Neural cell (in vitro differentiated cells): ENCODE measurements at regions not wholly inside any gene's neighbourhood (a gene's known extent, or its start where the extent isn't known, plus 50 kb on each side); places are given as distances from the start of the nearest gene placed in this dataset.
"Not testable (repeated sequence)": the region's sequence is repeated elsewhere in the genome, so short reads cannot be mapped to it uniquely, and the experiment has no call there.

Experiments used
- H2AFZ ChIP-seq: fragments of 200-600, 300-800 bp; sonication (generic), shearing (Covaris generic); 2 replicates; pipeline ENCODE4 v1.6.0; 2014; ENCODE audit warnings: low read depth, mild to moderate bottlenecking, antibody characterized with exemption, low read length, moderate library complexity
- H3F3A ChIP-seq: fragments of 200-600 bp; shearing (Covaris generic); 2 replicates; pipeline ENCODE4 v1.6.1; 2016; ENCODE audit warnings: mild to moderate bottlenecking, moderate library complexity, mixed read lengths, antibody characterized with exemption, low read length; ENCODE audit not compliant: insufficient read depth, poor library complexity, severe bottlenecking
- H3K27ac ChIP-seq: fragments of 200-600, 300-800 bp; sonication (generic), shearing (Covaris generic); 2 replicates; pipeline ENCODE4 v1.5.1; 2014; ENCODE audit warnings: mild to moderate bottlenecking, low read length, moderate library complexity
- H3K27me3 ChIP-seq: fragments of 300-800, 200-600 bp; sonication (generic), shearing (Covaris generic); 2 replicates; pipeline ENCODE4 v1.6.0; 2014; ENCODE audit warnings: mild to moderate bottlenecking, low read depth, low read length, moderate library complexity; ENCODE audit not compliant: insufficient read depth
- H3K36me3 ChIP-seq: fragments of 300-800, 200-600 bp; sonication (generic), shearing (Covaris generic); 2 replicates; pipeline ENCODE4 v1.5.1; 2014; ENCODE audit warnings: mild to moderate bottlenecking, antibody characterized with exemption, low read length, moderate library complexity; ENCODE audit not compliant: insufficient read depth
- H3K4me2 ChIP-seq: fragments of 300-800, 200-600 bp; sonication (generic), shearing (Covaris generic); 2 replicates; pipeline ENCODE4 v1.6.0; 2014; ENCODE audit warnings: mild to moderate bottlenecking, low read length
- H3K4me3 ChIP-seq: fragments of 300-800, 200-600 bp; sonication (generic), shearing (Covaris generic); 2 replicates; pipeline ENCODE4 v1.5.1; 2014; ENCODE audit warnings: mild to moderate bottlenecking, low read length, moderate library complexity
- H3K79me2 ChIP-seq: fragments of 200-600 bp; shearing (Covaris generic); replicated peaks from 2 replicates; pipeline ENCODE4 v1.6.0; 2014; ENCODE audit warnings: mild to moderate bottlenecking, low read length, moderate library complexity; ENCODE audit not compliant: insufficient read depth
- H3K9ac ChIP-seq: fragments of 300-800, 200-600 bp; sonication (generic), shearing (Covaris generic); 2 replicates; pipeline ENCODE4 v1.6.1; 2016; ENCODE audit warnings: mild to moderate bottlenecking, low read length, mixed read lengths
- H3K9me2 ChIP-seq: fragments of 200-600 bp; shearing (Covaris generic); 2 replicates; pipeline ENCODE4 v1.6.1; 2016; ENCODE audit warnings: mild to moderate bottlenecking, low read length, mixed read lengths; ENCODE audit not compliant: insufficient read depth
- H3K9me3 ChIP-seq: fragments of 200-600, 300-800 bp; sonication (generic), shearing (Covaris generic); 2 replicates; pipeline ENCODE4 v1.6.1; 2016; ENCODE audit warnings: mild to moderate bottlenecking, mixed run types, low read length, moderate library complexity, mixed read lengths
- H4K20me1 ChIP-seq: fragments of 200-600 bp; shearing (Covaris generic); 2 replicates; pipeline ENCODE4 v1.6.1; 2016; ENCODE audit warnings: mild to moderate bottlenecking, mixed run types; ENCODE audit not compliant: insufficient read depth
- EP300 ChIP-seq: fragments of 450-650 bp; conservative IDR thresholded peaks from 2 replicates; pipeline ENCODE4 v1.6.1; 2014; ENCODE audit warnings: antibody characterized with exemption, mild to moderate bottlenecking, moderate library complexity; ENCODE audit not compliant: poor library complexity, severe bottlenecking
- EZH2 ChIP-seq: fragments of 200-600, 300-800 bp; shearing (Covaris generic), sonication (generic); IDR thresholded peaks from 2 replicates; pipeline ENCODE4 v1.6.1; 2014; ENCODE audit warnings: antibody characterized with exemption, low read length, borderline replicate concordance, mild to moderate bottlenecking; ENCODE audit not compliant: insufficient read depth, poor library complexity, severe bottlenecking
- MXI1 ChIP-seq: fragments of 450-650 bp; conservative IDR thresholded peaks from 2 replicates; pipeline ENCODE4 v1.6.1; 2014; ENCODE audit warnings: antibody characterized with exemption, mild to moderate bottlenecking; ENCODE audit not compliant: poor library complexity, severe bottlenecking
- POLR2AphosphoS5 ChIP-seq: IDR thresholded peaks from 2 replicates; pipeline ENCODE4 v1.6.1; 2012
- RAD21 ChIP-seq: fragments of 450-650 bp; conservative IDR thresholded peaks from 2 replicates; pipeline ENCODE4 v1.6.1; 2014; ENCODE audit warnings: antibody characterized with exemption, mild to moderate bottlenecking, moderate library complexity
- SMC3 ChIP-seq: fragments of 450-650 bp; conservative IDR thresholded peaks from 2 replicates; pipeline ENCODE4 v1.6.1; 2014; ENCODE audit warnings: antibody characterized with exemption, mild to moderate bottlenecking, moderate library complexity; ENCODE audit not compliant: poor library complexity
- TAF1 ChIP-seq: IDR thresholded peaks from 2 replicates; pipeline ENCODE4 v1.6.1; 2012; ENCODE audit warnings: low read depth
- TF ChIP-seq, protein P1 (sequence below): fragments of 450-650 bp; IDR thresholded peaks from 2 replicates; pipeline ENCODE4 v1.5.1; 2014; ENCODE audit warnings: antibody characterized with exemption, mild to moderate bottlenecking, moderate library complexity; ENCODE audit not compliant: poor library complexity, severe bottlenecking
- TF ChIP-seq, protein P2 (sequence below): IDR thresholded peaks from 2 replicates; pipeline ENCODE4 v1.6.1; 2012; ENCODE audit warnings: borderline replicate concordance

DNA sequence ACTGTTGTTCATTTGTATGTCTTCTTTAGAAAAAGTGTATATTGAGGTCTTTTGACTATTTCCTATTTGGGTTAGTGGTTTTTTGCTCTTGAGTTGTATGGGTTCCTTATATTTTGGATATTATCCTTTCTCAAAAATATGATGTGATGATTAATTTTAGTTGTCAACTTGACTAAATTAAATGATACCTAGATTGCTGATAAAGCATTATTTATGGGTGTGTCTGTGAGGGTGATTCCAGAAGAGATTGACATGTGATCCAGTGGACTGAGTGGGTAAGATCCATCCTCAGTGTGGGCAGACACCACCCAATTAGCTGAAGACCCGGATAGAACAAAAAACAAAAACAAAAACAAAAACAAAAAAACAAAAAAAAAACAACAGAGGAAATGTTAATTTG is 115.1 kb upstream of the KIF2A start:
- Histone ChIP-seq H3K9me3 (peaks cover 11% of the 10 kb centered on the region), H3K4me2 (no peak overlapping the region), H2AFZ (no peak overlapping the region), H3F3A (no peaks in the 10 kb centered on the region), H3K27ac (no peak overlapping the region), H4K20me1 (no peaks in the 10 kb centered on the region), H3K27me3 (no peaks in the 10 kb centered on the region), H3K79me2 (no peaks in the 10 kb centered on the region), H3K9me2 (no peaks in the 10 kb centered on the region), H3K36me3 (no peaks in the 10 kb centered on the region), H3K4me3 (no peak overlapping the region), H3K9ac (no peak overlapping the region)
- TF ChIP-seq POLR2AphosphoS5 (no peak), RAD21 (no peak), TAF1 (no peak), MXI1 (no peak), SMC3 (no peak), EP300 (no peak), EZH2 (no peak)
- TF ChIP-seq, protein P1, sequence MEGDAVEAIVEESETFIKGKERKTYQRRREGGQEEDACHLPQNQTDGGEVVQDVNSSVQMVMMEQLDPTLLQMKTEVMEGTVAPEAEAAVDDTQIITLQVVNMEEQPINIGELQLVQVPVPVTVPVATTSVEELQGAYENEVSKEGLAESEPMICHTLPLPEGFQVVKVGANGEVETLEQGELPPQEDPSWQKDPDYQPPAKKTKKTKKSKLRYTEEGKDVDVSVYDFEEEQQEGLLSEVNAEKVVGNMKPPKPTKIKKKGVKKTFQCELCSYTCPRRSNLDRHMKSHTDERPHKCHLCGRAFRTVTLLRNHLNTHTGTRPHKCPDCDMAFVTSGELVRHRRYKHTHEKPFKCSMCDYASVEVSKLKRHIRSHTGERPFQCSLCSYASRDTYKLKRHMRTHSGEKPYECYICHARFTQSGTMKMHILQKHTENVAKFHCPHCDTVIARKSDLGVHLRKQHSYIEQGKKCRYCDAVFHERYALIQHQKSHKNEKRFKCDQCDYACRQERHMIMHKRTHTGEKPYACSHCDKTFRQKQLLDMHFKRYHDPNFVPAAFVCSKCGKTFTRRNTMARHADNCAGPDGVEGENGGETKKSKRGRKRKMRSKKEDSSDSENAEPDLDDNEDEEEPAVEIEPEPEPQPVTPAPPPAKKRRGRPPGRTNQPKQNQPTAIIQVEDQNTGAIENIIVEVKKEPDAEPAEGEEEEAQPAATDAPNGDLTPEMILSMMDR: no peak
- TF ChIP-seq, protein P2, sequence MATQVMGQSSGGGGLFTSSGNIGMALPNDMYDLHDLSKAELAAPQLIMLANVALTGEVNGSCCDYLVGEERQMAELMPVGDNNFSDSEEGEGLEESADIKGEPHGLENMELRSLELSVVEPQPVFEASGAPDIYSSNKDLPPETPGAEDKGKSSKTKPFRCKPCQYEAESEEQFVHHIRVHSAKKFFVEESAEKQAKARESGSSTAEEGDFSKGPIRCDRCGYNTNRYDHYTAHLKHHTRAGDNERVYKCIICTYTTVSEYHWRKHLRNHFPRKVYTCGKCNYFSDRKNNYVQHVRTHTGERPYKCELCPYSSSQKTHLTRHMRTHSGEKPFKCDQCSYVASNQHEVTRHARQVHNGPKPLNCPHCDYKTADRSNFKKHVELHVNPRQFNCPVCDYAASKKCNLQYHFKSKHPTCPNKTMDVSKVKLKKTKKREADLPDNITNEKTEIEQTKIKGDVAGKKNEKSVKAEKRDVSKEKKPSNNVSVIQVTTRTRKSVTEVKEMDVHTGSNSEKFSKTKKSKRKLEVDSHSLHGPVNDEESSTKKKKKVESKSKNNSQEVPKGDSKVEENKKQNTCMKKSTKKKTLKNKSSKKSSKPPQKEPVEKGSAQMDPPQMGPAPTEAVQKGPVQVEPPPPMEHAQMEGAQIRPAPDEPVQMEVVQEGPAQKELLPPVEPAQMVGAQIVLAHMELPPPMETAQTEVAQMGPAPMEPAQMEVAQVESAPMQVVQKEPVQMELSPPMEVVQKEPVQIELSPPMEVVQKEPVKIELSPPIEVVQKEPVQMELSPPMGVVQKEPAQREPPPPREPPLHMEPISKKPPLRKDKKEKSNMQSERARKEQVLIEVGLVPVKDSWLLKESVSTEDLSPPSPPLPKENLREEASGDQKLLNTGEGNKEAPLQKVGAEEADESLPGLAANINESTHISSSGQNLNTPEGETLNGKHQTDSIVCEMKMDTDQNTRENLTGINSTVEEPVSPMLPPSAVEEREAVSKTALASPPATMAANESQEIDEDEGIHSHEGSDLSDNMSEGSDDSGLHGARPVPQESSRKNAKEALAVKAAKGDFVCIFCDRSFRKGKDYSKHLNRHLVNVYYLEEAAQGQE: no peak

- Histone ChIP-seq H3K9me3 (peaks cover 11% of the 10 kb centered on the region), H3K79me2 (no peaks in the 10 kb centered on the region), H4K20me1 (no peaks in the 10 kb centered on the region), H3K4me3 (no peak overlapping the region), H3K4me2 (no peak overlapping the region), H3K9me2 (no peaks in the 10 kb centered on the region), H3F3A (no peaks in the 10 kb centered on the region), H3K36me3 (no peaks in the 10 kb centered on the region), H3K9ac (no peak overlapping the region), H3K27ac (no peak overlapping the region), H2AFZ (no peak overlapping the region), H3K27me3 (no peaks in the 10 kb centered on the region)
- TF ChIP-seq SMC3 (no peak), EP300 (no peak), EZH2 (no peak), TAF1 (no peak), RAD21 (no peak), MXI1 (no peak), POLR2AphosphoS5 (no peak)
- TF ChIP-seq, protein P1: no peak
- TF ChIP-seq, protein P2: no peak
Measured at GRCh38 chr5:62192958-62193357, 113.0 kb upstream of the KIF2A start.

- not testable (repeated sequence) for H3F3A ChIP-seq, H3K79me2 ChIP-seq, H3K9ac ChIP-seq, H3K27ac ChIP-seq, H3K27me3 ChIP-seq, H3K9me2 ChIP-seq, H3K36me3 ChIP-seq, H3K4me2 ChIP-seq, H3K4me3 ChIP-seq, H2AFZ ChIP-seq, H4K20me1 ChIP-seq
- H3K9me3 ChIP-seq: peaks cover 11% of the 10 kb centered on the region
Measured at GRCh38 chr5:62196532-62196931, 109.5 kb upstream of the KIF2A start.
